ENCODE measurements at regions not wholly inside any gene's neighbourhood (a gene's known extent, or its start where the extent isn't known, plus 50 kb on each side); places are given as distances from the start of the nearest gene placed in this dataset.

DNA sequence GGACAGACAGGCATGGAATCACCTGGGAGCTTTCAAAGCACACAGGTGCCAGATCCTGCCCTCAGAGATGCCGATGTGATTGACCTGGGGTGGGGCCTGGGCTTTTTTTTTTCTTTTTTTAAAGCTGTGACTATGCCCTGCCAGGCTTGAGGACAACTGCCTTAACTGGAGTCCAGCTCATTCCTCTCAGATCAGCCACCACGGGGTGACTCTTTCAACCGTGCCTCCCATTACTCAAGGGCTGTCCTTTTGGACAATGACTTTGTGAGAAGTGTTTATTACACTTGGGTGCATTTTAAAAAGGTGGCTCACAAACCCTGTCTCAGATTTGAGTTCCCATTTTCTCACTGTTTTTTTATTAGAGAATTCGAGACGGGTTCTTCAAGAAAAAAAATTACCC, 57.1 kb upstream of the RALY start:
- H4K5ac ChIP-seq (ENCODE audit: low read depth, low read length) = no peak overlapping the region
- no peak for TF ChIP-seq FOS (IDR thresholded peaks at IDR 0.05; ENCODE audit: low read depth, low read length)
- TF ChIP-seq, protein P1, sequence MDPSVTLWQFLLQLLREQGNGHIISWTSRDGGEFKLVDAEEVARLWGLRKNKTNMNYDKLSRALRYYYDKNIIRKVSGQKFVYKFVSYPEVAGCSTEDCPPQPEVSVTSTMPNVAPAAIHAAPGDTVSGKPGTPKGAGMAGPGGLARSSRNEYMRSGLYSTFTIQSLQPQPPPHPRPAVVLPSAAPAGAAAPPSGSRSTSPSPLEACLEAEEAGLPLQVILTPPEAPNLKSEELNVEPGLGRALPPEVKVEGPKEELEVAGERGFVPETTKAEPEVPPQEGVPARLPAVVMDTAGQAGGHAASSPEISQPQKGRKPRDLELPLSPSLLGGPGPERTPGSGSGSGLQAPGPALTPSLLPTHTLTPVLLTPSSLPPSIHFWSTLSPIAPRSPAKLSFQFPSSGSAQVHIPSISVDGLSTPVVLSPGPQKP (IDR thresholded peaks at IDR 0.05; ENCODE audit: borderline replicate concordance, low read depth, low read length) = no peak
- TF ChIP-seq MXI1 (IDR thresholded peaks at IDR 0.05; ENCODE audit: borderline replicate concordance, low read depth, low read length) = no peak
- no peak for TF ChIP-seq CEBPB (IDR thresholded peaks at IDR 0.05; ENCODE audit: low read depth, low read length)
- WGBS, 2 experiments (ENCODE audit: extremely low coverage in 2 of 2, insufficient read length in 1 of 2) = 100% methylated on average over 1 of the region's 5 CpGs; no CpG with 5 or more reads in 1 of the 2 experiments
- H2AK9ac ChIP-seq (replicated peaks; ENCODE audit: low read depth, low read length, poor library complexity) = no peak overlapping the region
- dilution Hi-C loops (cut with HindIII; ENCODE audit: low sequenced_read_pairs, unreplicated experiment) = no loop called here
- no peaks in the 10 kb centered on the region for H4K20me1 ChIP-seq (ENCODE audit: insufficient read depth, low read length)
- no peaks in the 10 kb centered on the region; the same call in 1 of the 2 replicates for H3K27me3 ChIP-seq (ENCODE audit: control insufficient read depth, insufficient read depth, low read length)
- H3K9ac ChIP-seq (ENCODE audit: low read depth, low read length) = no peak overlapping the region
- no peak overlapping the region for H2BK5ac ChIP-seq (ENCODE audit: low read depth, low read length, poor library complexity, severe bottlenecking)
- no peak overlapping the region for H2AK5ac ChIP-seq (ENCODE audit: low read depth, low read length)
- no peak overlapping the region for H2BK120ac ChIP-seq (ENCODE audit: low read depth, low read length)
- ChIA-PET POLR2A (ENCODE audit: unreplicated experiment) (interaction anchor here (0.6 kb wide), 1 partner anchor 33 kb away, joined by 4 read pairs; no protein-coding TSS in a partner anchor), CTCF (interaction anchor here (1.2 kb wide), 1 partner anchor 23 kb away, joined by 4 read pairs; no protein-coding TSS in a partner anchor)
- H3K79me1 ChIP-seq (ENCODE audit: low read depth in 1 of 2, low read length in 2 of 2) = no peaks in the 10 kb centered on the region
- in situ Hi-C loops (cut with MboI; ENCODE audit: low sequenced_read_pairs) = no loop called here
- BruUV-seq (replicated peaks) = no TSS peak
- no peak overlapping the region for H4K8ac ChIP-seq (ENCODE audit: low read depth in 2 of 2, low read length in 2 of 2)
- no peak overlapping the region for H3K4ac ChIP-seq (ENCODE audit: low read depth, low read length)
- H3K23ac ChIP-seq (ENCODE audit: low read depth, low read length) = no peak overlapping the region
- peaks cover 6% of the 10 kb centered on the region; the same call in 1 of the 2 replicates for H3K9me1 ChIP-seq (ENCODE audit: insufficient read depth, low read length)
- no peak overlapping the region for H3K27ac ChIP-seq (ENCODE audit: insufficient read depth, low read length)
- H4K91ac ChIP-seq (ENCODE audit: insufficient read depth, low read depth, low read length) = no peak overlapping the region
- no peak for DNase-seq
- no peak overlapping the region for H2BK20ac ChIP-seq (ENCODE audit: low read depth, low read length)
- no peak overlapping the region for H2BK15ac ChIP-seq (ENCODE audit: low read depth, low read length)
- H3K4me3 ChIP-seq (ENCODE audit: insufficient read depth, low read depth, low read length) = no peak overlapping the region
- H2AFZ ChIP-seq (replicated peaks; ENCODE audit: low read length, poor library complexity) = no peak overlapping the region
- no peak overlapping the region for H3K4me2 ChIP-seq (ENCODE audit: low read depth, low read length)
- no peaks in the 10 kb centered on the region for H3K36me3 ChIP-seq (ENCODE audit: control insufficient read depth, insufficient read depth, low read length)
- intact Hi-C loops (cut with micrococcal nuclease) = no loop called here
- H3K18ac ChIP-seq (ENCODE audit: low read depth, low read length) = no peak overlapping the region
- no peaks in the 10 kb centered on the region for H3K4me1 ChIP-seq (ENCODE audit: control insufficient read depth, insufficient read depth, low read length)
- no peak for ATAC-seq (ENCODE audit: low read depth)
- H3K9me3 ChIP-seq (ENCODE audit: control insufficient read depth, insufficient read depth, low read length) = no peaks in the 10 kb centered on the region
- H3K14ac ChIP-seq (replicated peaks; ENCODE audit: low read depth, low read length) = no peak overlapping the region
- H3K56ac ChIP-seq (ENCODE audit: extremely low read depth, insufficient read depth, low read length) = no peak overlapping the region
